DMS114 treated with DMSO at 0.1 percent for 48 hours (cell line): ENCODE measurements at regions not wholly inside any gene's neighbourhood (a gene's known extent, or its start where the extent isn't known, plus 50 kb on each side); places are given as distances from the start of the nearest gene placed in this dataset.
"Not testable (repeated sequence)": the region's sequence is repeated elsewhere in the genome, so short reads cannot be mapped to it uniquely, and the experiment has no call there.

Experiments
- DNase-seq: peaks from one replicate; lab custom pipeline; 2025; ENCODE audit not compliant: unreplicated experiment; lab: John Stamatoyannopoulos, UW

- no peak for DNase-seq
Observed at GRCh38 chr17:51434434-51435170, 174.3 kb downstream of the UTP18 start.

- DNase-seq, result no peak
Observed at GRCh38 chr17:51435171-51435552, 174.8 kb downstream of the UTP18 start.

GRCh38 chr17:51435641-51436091, 175.3 kb downstream of the UTP18 start:
- no peak for DNase-seq

DNA sequence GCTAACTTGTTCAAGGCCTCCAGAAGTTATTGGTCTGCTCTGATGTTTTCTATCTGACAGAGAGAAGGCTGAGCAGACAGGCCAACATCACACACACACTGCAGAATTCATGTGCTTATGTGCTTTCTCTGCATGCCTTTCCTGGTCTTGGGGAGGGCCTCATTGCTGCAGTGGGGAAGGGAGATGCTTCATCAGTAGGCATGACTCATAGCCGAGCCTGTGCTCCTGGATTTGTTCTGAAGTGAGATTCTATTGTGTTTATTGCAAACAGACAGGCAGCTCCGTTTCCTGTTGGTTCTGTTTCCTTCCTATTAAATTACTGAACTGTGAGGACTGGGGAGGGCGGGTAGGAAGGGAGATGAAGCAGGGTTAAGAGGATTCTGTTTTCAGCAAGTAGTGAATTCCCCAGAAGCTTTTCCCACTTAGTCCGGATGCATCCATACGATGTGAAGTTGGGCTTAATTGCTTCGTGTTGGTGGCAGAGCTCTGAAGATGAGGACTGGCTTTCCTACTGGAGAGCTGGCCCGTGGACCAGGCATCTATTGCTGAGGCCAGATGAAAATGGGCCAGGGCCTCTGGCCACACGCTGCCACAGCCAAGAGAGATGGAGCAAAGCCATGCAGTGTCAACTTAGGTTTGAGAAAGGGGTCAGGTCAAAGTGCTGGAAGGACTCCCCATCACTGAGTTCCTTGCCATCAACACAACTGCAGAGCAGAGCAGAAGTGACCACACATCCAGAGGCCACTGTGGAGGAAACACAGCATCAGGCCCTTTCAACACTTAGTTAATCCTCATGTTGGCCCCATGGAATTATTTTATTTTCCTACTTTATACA, 179.3 kb downstream of the UTP18 start:
- no peak for DNase-seq

- no peak for DNase-seq
Observed at GRCh38 chr17:51441431-51441830, 181.1 kb downstream of the UTP18 start.

- DNase-seq, result no peak
Observed at GRCh38 chr17:51442088-51442865, 181.9 kb downstream of the UTP18 start.

GRCh38 chr17:51443646-51444045, 183.3 kb downstream of the UTP18 start:
- DNase-seq, result no peak

- DNase-seq, result no peak
Observed at GRCh38 chr17:51445946-51446345, 185.6 kb downstream of the UTP18 start.

- no peak for DNase-seq
Observed at GRCh38 chr17:51454456-51454978, 194.2 kb downstream of the UTP18 start.

- DNase-seq, result no peak
Observed at GRCh38 chr17:51455211-51455610, 194.9 kb downstream of the UTP18 start.

DNA sequence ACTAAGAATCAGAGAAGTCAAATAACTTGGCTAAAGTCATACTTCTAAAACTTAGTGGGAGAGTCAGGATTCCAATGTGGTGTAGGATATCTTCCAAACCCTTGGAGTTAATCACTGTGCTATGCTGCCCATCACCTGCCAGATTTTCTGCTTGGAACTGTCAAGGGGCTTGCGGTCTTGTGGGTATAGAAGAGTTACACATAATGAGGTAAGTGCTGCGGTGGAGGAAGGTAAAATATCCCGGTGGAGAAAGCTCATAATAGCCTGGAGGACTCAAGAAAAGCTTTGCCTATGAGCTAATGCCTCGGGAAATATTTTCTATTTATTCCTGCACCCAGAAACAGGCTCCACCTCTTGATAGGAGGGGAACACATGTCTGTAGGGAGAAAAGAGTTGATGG, 195.6 kb downstream of the UTP18 start:
- DNase-seq, result no peak

DNA sequence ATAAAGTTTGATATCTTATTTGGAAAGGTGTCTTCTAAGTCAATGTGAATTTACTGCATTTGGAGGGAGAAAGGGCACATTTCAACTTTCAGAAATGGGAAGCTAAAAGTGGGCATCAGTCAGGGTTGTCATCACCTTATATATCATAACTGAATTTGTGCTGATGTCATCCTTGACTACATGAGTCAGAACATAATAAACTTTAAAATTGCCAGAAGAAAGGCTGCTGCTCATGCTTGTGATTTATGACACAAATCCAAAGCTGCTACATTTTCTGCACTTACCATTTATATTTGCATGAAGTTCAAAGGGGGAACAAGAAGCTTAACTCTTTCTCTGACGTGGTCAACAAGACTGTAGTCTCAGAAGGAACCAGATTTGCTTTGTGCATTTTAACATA, 196.6 kb downstream of the UTP18 start:
- no peak for DNase-seq

GRCh38 chr17:51461578-51462004, 201.2 kb downstream of the UTP18 start:
- DNase-seq, result no peak

GRCh38 chr17:51463353-51463752, 203.0 kb downstream of the UTP18 start:
- DNase-seq, result no peak

- DNase-seq, result no peak
Observed at GRCh38 chr17:51467336-51467735, 207.0 kb downstream of the UTP18 start.

DNA sequence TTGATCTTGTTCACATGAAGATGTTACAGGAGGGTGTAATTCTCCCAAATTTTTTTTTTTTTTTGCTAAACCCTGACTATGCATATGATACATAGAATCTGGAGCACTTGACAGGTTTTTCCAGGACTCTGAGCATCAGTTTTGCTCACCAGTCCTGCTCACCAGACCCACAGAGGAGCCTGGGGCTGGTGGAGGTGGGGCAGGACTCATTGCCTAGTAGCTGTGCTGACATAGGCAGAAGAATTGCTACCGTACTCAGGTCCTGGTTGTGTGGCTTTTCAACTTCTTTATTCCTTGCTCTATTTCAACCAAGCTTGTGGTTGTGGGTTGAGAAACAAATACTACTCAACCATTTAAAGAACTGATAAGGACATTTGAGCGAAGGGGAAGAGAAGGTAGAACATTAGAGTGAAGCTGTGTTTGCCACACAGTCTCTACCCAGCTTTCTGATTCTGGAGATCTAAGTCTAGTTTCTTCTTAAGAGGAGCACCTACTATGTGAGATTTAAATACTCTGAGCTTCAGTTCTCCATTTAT, 212.4 kb downstream of the UTP18 start:
- DNase-seq, result no peak

DNA sequence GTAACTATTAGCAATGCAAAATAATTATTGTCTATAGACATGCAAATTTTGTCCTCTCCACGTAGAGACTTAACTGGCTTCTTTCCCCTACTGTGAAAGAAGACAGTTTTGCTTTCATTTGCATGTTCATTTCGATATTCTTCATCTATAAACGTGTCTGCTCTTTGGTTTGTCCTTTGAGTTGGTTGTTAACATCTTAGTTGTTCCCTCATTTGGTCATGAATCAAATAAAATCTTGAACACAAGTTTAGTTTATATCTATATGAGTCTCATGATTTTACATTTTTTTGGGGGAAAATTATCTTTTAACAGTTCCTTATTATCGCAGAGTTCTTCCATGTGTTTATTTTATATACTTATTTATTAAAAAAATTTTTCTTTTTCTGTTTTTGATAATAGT, 214.4 kb downstream of the UTP18 start:
- DNase-seq, result no peak

DNA sequence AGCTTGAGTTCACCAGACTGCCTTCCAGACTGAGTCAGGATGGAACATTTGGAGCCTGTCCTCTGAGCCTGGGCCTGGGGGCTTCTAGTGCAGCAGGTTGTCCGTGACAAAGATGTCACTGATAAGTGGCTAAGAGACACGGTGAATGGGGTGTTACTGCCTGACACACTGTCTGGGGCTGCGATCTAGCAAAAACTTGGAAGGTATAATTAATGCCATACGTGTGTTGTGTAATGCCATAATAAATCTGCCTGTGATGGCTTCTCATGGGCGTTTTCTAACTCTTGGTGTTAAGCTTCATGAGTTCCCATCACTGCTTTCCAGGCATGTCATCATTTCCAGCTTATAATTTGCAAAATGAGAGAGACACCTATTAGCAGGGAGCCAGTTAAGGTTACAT, 215.4 kb downstream of the UTP18 start:
- no peak for DNase-seq

GRCh38 chr17:51479303-51479702, 219.0 kb downstream of the UTP18 start:
- DNase-seq, result no peak

GRCh38 chr17:51481370-51481769, 221.0 kb downstream of the UTP18 start:
- DNase-seq, result no peak

DNA sequence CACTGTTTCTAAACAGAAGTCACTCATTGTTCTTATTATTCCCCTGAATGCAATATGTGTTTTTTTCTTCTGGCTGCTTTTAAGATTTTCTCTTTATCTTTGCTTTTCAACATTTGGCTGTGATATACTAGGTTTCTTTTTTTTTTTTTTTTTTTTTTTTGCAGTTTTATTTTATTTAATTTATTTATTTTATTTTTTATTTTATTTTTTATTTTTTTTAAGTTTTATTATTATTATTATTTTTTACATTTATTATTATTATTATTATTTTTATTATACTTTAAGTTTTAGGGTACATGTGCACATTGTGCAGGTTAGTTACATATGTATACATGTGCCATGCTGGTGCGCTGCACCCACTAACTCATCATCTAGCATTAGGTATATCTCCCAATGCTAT, 221.9 kb downstream of the UTP18 start:
- DNase-seq, result not testable (repeated sequence)
